ENCODE measurements at regions not wholly inside any gene's neighbourhood (a gene's known extent, or its start where the extent isn't known, plus 50 kb on each side); places are given as distances from the start of the nearest gene placed in this dataset.

DNA sequence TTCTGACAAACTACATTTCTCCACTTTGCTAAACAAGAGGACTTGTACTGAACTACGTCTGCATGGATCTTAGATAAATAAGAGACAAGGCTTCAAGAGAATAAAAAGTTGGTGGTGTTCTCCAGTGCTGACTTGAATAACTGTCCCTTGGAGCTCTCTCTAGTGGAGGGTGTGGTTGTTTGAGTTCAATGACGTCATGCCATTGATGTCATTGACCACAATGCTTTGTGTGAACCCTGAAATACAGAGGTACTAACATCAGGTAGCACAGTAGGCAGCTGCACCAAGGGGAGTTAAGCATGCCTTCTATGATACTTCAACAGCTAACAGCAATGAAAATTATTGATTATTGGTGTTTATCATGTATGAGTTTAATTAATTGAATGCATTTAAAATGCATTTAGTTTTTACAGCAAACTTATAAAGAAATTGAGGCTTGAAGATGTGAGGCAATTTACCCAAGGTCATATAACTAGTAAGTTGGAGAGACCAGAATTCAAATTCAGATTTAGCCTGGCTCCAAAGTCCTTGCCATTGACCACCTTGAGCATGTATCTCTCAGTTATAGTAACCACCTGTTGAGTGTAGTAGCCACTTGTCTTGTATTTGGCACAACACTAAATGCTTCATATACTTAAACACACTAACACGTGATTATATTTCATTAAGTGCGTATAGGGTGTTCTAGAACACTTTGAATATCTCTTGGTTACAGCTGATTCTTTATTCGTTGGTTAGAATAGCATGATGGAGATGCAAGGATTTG, 126.0 kb upstream of the ANKRD28 start:
- TF ChIP-seq POLR2A (IDR thresholded peaks at IDR 0.05; ENCODE audit: low read depth, low read length) (no peak), TAF1 (IDR thresholded peaks at IDR 0.05; ENCODE audit: borderline replicate concordance, low read depth, low read length) (no peak)
